GM19239 (cell line): ENCODE measurements at regions not wholly inside any gene's neighbourhood (a gene's known extent, or its start where the extent isn't known, plus 50 kb on each side); places are given as distances from the start of the nearest gene placed in this dataset.

Source experiments
- DNase-seq: peaks from one replicate; pipeline ENCODE4 v3.0.0; 2011; ENCODE audit warnings: low spot score; ENCODE audit not compliant: insufficient read length
- FAIRE-seq: peaks from 2 replicates; lab custom pipeline; 2011; peaks lifted over from hg19 to GRCh38; lab: Jason Lieb, UNC

DNA sequence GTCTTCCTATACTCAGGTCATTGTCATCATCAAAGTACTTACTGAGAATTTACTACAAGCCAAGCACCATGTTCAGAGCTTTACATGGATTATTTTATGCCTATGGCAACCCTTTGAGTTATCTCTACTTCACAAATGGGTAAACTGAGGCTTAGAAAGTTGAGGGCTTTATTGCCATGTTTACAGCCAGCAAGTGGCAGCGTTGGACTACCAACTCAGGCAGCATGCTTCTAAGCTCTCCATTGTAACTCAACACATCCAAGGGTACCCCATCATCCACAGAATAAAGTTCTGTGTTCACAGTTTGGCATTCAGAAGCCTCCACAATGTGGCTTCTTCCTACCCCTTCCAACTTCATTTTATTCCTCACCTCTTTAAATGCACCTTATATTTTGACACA is 422.6 kb upstream of the GRIA1 start:
- FAIRE-seq = no peak

DNA sequence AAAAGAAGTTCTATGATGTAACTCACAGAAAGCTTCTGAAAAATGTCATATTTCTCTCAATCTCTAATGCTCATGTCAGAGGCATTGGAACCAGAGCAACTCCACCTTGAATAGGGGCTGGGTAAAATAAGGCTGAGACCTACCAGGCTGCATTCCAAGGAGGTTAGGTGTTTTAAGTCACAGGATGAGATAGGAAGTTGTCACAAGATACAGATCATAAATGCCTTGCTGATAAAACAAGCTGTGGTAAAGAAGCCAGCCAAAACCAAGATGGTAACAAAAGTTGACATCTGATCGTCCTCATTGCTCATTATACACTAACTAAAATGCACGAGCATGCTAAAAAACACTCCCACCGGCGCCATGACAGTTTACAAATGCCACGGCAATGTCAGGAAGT is 411.1 kb upstream of the GRIA1 start:
- DNase-seq = no peak
- no peak for FAIRE-seq

More for the DNA sequence above, 422.6 kb upstream of the GRIA1 start:
- DNase-seq = no peak

DNA sequence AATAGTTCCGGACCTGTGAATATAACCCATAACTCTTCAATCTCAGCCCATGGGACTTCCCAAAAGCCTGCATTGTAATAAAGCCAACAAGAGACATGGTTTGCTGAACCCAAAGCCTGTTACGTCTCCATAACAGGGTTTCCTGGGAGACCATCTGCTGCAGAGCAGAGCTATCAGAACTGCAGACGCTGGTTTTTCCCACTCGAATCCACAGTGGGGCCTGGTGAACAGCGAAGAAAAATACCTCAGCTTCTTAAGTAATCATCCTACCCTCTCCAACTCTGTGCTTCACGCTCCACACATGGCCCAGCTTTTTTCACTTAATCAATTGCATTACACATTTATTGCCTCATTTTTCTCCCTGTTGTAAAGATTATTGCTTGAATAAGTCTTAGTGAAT is 409.5 kb upstream of the GRIA1 start:
- FAIRE-seq (no peak), DNase-seq (no peak)

DNA sequence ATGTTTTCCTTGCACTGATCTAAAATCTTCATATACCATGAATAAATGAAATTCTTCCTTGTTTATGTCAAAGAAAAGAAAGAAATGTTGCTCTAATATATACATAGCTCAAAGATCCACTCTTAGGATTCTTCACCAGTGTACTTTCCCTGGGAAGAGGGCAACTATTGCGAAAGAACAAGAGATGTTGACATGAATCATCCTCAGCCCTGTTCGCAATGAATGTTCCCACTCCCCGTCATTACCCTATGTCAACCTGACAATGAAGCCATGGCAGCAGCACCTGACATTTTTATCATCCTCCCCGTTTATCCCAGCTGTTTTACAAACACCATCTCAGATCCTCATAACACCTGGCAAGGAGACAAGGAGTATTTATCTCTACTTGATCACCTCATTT is 409.1 kb upstream of the GRIA1 start:
- DNase-seq (no peak), FAIRE-seq (no peak)

DNA sequence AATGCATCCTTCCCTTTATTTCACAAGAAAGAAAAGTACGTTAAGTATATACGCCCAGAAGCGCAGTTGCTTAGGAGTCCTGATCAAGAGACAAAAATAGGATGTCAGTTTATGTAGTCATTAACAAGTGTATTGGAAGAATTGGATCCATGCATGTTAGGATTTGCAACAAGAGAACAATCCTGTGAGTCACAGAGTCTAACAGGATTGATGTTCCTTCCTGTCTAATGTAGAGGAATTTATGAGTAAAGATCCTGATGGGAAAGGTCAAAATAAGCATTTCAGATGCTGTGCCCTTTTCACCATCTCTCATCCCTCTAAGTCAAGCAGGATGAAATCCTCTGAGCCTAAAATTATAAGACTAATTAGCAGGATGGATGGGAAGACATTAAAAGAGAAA is 406.0 kb upstream of the GRIA1 start:
- FAIRE-seq (peak; percentile 4), DNase-seq (no peak)

DNA sequence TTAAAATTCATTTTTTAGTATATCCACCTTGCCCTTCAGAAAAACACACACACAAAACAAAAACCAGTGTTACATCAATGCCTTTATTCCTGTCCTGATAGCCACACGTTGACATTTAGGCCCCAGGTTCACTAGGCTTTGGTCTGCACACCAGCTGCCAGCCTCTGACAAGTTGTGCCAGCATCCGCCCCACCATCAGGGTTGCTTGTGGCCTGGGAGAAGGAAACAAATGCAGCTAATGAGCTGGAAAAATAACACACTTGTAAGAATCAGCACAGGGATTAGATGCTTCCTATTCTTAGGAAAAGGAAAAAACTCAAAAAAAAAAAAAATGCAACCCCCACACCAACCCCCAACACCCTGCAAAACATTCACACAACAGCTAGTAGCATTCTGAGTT is 404.0 kb upstream of the GRIA1 start:
- FAIRE-seq (no peak), DNase-seq (no peak)

DNA sequence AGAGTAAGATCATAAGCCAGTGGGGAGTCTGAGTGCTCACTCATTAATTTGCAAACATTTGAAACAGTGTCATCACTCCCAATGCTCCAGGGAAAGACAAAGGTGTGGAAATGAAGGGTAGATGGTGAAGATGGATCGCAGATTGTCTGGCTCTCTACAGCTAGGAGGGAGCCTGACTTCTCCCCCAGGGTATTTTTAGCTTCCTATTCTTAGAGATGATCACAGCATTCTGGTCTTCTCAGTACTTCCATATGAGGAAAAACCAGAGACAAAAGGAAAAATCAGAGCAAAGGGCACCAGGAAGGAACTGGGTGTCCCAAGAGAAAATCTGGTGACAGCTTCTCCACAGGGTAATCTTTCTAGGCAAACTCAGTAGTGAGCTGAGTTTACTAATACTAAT is 401.9 kb upstream of the GRIA1 start:
- FAIRE-seq (no peak), DNase-seq (no peak)

DNA sequence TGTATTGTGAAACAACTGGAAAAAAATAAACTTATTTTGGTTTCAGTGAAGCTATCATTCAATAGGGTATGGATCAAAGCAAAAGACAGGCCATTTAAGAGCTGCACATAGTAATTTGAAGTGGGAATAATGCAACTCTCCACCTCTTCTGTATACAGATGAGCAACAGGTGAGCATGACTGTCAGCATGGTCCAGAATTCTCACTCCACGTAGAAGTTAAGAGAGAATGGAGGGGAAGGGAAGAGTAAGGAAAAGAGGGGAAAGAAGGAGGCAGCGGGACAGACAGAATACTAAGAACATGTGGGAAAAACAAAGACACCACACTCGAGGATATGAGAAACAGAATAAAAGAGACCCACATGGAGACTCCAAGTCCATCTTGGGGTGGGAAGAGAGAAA is 396.1 kb upstream of the GRIA1 start:
- DNase-seq (no peak), FAIRE-seq (no peak)

DNA sequence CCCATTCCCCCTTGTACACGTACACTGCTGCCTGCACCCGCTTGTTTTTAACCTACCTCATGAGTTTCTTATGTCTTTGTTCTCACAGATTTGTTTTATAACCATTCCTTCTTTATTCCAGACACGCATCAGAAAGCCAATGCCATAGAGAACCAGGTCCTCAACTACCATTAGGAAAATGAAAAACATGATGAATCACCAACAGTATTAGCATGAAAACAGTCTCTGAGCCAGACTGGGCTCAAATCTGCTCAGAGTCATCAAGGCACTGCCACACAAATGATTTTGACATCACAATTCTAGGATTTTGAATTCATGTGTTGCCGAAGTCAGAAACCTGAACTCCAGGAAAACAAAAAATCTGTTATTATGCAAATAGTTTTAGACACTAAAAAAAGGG is 394.1 kb upstream of the GRIA1 start:
- FAIRE-seq = no peak
- no peak for DNase-seq

DNA sequence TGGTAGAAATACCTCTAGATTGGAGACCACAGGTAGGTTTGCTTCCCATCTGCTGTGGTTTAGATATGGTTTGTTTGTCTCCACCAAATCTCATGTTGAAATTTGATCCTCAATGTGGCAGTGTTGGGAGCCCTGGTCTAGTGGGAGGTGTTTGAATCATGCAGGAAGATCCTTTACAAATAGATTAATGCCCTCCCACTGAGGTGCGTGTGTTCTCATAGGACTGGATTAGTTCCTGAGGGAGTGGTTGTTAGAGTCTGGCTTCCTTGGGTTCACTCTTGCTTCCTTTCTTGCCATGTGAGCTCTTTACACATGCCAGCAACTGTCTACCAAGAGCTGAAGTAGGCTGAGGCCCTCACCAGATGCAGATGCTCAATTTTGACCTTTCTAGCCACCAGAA is 391.1 kb upstream of the GRIA1 start:
- no peak for FAIRE-seq
- no peak for DNase-seq

DNA sequence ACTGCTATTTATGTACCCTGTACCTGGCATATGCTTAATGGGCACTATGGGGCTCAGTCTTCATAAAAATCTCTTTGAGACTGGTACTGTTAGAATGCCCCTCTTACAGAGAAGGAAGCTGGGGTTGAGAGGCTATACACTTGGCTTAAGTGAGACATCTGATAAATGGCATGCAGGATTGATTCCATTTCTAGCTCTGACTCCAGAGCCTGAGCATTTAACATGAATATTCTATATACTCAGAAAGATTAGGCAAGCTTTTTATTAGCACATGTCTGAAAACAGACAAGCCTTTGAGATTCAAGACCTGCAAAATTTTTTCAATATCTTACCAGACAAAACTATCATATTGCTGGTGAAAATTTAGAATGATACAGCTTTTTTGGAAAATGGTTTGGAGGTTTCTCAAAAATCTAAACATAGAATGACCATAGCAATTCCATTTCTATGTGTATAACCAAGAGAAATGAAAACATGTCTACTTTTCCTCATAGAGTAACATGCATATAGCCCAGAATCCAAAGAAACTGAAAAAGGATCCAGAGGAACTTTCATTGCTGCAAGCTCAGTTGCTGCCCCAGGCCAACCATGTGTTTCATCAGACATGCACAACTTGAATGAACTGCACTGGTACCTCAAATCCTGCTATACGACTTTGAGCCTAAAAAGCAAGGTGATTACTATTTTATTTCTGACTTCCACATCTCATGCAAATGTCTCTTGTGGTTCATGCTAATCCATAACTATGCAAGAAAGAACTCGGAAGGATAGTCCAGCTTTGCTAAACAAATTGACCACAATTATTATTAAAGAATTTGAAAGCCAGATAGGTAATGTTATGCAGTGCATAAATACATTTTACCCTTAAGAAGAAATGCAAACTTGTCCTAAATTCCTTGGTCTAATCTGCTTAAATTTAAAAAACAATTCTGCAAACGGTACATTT is 389.0 kb upstream of the GRIA1 start:
- DNase-seq (no peak), FAIRE-seq (peak; percentile 14)

DNA sequence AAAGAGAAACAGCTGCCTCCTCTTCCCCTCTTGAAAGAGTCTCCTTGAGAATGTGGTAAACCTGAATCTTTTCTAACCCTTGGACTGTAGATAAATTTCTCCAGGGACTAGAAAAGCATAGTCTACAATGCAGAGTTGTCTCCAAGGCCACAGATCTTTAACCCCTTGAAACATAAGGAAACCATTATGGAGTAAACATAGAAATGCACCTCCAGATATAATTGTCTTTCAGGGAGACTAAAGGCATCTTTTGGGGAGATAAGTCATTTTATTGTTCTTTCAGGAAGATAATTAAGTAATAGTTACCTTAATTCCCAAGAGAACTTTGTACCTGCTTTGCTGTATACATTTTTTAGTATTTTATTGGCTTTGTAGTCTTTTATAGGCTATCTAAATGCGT is 373.6 kb upstream of the GRIA1 start:
- DNase-seq (no peak), FAIRE-seq (no peak)

DNA sequence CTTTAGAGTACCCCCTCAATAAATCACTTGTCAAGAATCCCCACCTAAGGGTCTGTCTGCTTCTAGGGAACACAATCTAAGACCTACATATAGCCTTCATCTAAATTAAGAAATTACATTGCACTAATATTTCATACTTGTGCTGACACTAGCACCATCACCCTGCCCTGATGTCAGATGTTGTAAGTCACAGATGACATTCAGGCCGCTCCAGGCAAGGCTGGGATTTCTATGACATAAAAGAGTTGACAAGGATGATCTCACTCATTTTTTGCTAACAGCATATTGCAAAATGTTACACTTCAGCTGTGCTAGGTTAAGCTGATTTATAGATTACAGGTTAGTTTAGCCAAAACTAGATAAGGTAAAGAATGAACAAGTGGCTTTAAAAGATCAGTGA is 372.5 kb upstream of the GRIA1 start:
- FAIRE-seq (no peak), DNase-seq (no peak)

DNA sequence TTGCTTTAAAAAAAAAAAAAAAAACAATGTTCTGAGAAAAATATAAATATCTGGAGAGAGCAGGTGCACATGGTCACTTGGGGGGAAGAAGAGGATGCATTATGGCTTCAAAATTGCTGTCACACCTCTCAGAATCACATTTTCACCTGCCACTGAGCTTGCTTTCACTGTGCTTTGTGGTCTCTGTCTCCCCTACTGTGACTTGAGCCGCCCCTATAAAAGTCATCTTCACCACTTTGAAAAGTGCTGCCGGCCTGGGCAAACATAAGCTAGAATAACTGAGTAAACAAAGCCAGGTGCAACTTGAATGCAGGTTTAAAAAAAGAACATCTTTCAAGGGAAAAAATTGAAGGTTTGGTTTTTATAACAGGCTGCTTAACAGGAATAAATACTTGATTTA is 368.1 kb upstream of the GRIA1 start:
- DNase-seq (no peak), FAIRE-seq (no peak)

DNA sequence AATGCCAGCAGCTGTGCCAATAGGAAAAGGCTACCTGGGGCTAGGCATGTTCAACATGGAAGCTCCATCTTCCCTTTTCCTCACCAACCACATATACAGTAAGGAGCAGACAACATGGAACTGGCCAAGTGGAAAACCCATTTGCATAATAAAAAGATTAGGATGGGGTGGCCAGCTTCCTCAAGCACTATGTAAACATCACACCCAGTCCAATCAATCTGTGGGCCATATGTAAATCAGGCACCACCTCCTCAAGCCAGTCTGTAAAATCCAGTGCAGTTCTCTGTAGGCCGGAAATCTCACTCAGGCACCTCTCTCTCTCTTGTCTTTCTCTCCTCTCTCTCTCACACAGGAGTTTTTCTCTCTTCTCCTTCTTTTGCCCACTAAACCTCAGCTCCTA is 360.2 kb upstream of the GRIA1 start:
- FAIRE-seq (no peak), DNase-seq (no peak)

DNA sequence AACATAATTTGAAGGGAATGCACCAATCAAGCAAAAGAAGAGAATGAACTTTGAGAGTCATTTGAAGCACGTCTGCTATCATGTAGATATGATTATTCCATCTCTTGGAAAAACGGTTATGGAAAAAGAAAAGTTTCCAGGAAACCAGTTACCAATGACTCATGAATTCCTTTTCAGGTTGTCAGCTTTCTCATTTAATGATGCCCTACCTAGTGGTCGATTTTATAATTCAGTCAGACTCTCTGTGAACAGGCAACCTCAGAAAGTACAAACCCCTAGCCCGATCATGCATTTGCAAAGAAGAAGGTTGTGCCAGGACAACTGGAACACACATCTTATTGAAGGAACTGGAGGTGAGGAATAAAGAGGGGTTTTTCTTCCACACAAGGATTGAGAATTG is 355.1 kb upstream of the GRIA1 start:
- DNase-seq (no peak), FAIRE-seq (no peak)

DNA sequence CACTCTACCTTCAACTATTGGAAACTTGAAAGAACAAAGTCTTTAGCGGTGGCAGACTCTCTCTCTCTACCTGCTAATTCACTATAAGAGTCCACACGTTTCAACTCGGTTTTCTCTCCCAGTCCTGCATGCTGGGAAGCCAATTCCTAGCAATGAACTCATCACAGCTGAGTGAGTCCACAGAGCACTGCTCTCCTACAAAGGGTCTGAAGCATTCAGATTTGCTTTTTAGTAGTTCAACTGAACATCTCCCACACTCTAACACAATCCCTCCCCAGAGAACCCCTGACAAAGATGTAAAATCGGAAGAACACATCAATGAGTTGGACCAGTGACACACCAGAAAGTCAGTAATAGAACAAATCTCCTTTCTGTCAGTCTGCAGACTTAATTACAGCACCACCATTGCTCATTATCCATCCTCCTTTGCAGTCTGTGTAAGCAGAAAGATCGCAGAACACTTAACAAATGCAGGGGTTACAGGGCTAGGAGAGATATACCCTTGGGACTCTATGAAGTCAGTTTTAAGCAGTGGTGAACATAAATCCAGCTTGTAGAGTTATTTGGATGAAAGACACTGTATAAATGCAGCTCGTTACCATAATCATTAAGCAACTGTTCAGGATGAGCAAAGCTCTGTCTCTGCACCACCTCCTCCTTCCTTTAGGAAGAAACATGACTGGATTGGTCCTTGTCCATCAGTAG is 353.4 kb upstream of the GRIA1 start:
- no peak for DNase-seq
- FAIRE-seq = no peak

DNA sequence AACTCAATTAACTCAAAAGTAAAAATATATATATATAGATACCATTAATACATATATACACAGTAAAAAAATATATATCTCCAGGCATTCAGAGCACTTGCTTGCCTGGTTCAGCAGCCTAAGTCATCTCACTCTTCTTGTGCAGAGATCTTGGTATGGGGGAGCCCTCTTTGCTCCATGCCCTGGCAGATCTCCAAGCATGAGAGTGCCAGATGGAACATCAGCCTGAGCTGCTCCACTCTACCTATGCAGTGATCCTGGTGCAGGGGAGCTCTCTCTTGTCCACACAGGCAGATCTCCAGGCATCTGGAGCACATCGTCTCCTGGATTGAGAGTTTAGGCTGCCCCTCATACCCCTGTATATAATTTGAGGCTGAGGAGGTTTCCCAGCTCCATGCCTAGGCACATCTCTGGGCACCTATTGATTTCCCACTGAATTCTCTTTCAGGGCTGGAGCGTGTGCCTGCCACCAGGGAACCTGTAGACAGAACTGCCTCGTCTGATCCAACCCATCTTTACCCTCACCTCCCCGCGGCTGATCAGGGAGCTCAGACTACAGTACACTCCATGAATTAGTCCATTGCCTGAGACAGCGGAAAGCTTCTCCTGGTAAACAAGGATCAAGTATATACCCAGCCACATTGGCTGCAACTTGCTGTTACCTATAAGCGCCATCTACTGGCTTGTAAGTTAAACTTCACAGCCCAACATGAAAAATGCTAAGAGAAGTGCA is 342.4 kb upstream of the GRIA1 start:
- peak; percentile 93 for FAIRE-seq
- no peak for DNase-seq

DNA sequence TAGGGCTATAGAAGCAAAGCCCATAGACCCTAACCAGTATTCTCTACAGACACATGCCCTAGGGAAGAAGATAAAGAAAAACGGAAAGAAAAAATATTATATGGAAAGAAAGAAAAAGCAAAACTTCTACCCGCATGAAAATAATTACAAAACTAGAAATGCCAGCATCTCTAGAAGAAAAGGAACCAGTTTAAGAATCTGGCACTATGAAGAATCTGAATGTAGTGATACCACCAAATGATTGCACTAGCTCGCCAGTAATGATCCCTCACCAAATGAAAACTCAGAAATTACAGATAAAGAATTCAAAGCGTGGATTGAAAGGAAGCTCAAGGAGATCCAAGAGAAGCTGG is 341.9 kb upstream of the GRIA1 start:
- DNase-seq = no peak
- no peak for FAIRE-seq

DNA sequence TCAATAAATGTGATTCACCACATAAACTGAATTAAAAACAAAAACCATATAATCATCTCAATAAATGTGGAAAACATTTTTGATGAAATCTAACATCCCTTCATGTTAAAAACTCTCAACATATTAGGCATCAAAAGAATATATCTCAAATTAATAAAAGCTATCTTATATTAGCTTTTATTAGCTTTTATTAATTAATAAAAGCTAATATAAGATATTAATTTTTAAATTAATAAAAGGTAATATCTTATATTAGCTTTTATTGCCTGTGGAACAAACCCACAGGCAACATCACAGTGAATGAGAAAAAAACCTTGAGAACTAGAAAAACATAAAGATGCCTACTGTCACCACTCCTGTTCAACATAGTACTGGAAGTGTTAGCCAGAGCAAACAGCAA is 338.9 kb upstream of the GRIA1 start:
- FAIRE-seq (no peak), DNase-seq (no peak)

DNA sequence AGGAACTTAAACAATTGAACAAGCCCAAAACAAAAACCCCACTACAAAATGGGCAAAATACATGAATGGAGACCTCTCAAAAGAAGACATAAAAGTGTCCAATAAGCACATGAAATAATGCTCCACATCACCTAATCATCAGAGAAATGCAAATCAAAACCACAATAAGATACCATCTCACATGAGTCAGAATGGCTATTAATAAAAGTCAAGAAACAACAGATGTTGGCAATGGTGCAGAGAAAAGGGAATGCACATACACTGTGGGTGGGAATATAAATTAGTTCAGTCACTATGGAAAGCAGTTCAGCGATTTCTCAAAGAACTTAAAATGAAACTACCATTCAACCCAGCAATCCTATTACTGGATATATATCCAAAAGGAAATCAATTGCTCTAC is 337.4 kb upstream of the GRIA1 start:
- no peak for DNase-seq

More for the DNA sequence above, 337.4 kb upstream of the GRIA1 start:
- FAIRE-seq = no peak
